IMR-90 (cell line): ENCODE measurements at regions not wholly inside any gene's neighbourhood (a gene's known extent, or its start where the extent isn't known, plus 50 kb on each side); places are given as distances from the start of the nearest gene placed in this dataset.

ENCODE experiments used
- ATAC-seq: fragments of 200-7000 bp; cut with Tn5 transposase; 2 replicates; pipeline ENCODE4 v1.9.1; 2020; ENCODE audit warnings: low read depth, mild to moderate bottlenecking, moderate library complexity
- BruUV-seq: library from RNA; stranded (reverse); fragments of 400-500 nt; replicated peaks from 2 replicates; lab custom pipeline; 2021; lab: Mats Ljungman, UMichigan
- CTCF ChIA-PET: fragments of 300-600 bp; formaldehyde crosslinking; extraction: SDS; loops from one replicate; lab custom pipeline; 2021; ENCODE audit warnings: antibody characterized with exemption; lab: Yijun Ruan, JAX
- POLR2A ChIA-PET: fragments of 300-600 bp; sonication (Branson Sonifier 250); formaldehyde crosslinking; loops from one replicate; lab custom pipeline; 2022; ENCODE audit warnings: antibody characterized with exemption; ENCODE audit not compliant: unreplicated experiment; lab: Charles Lee
- DNase-seq: peaks from one replicate; pipeline ENCODE4 v3.0.0; 2013
- H2AFZ ChIP-seq: replicated peaks from 2 replicates; pipeline ENCODE3; 2013; ENCODE audit warnings: low read length, mild to moderate bottlenecking; ENCODE audit not compliant: poor library complexity
- H2AK5ac ChIP-seq: 2 replicates; pipeline ENCODE4 v1.6.1; 2013; ENCODE audit warnings: low read depth, low read length, inconsistent platforms
- H2AK9ac ChIP-seq: replicated peaks from 2 replicates; pipeline ENCODE3; 2013; ENCODE audit warnings: mild to moderate bottlenecking, low read depth, low read length, moderate library complexity; ENCODE audit not compliant: poor library complexity
- H2BK120ac ChIP-seq: 2 replicates; pipeline ENCODE4 v1.6.1; 2013; ENCODE audit warnings: low read depth, low read length, inconsistent platforms
- H2BK15ac ChIP-seq: 3 replicates; pipeline ENCODE4 v1.6.1; 2013; ENCODE audit warnings: low read depth, low read length, inconsistent platforms
- H2BK20ac ChIP-seq: 2 replicates; pipeline ENCODE4 v1.6.1; 2013; ENCODE audit warnings: low read depth, mild to moderate bottlenecking, inconsistent platforms, low read length, moderate library complexity
- H2BK5ac ChIP-seq: 2 replicates; pipeline ENCODE4 v1.6.1; 2013; ENCODE audit warnings: mild to moderate bottlenecking, low read depth, low read length, inconsistent platforms; ENCODE audit not compliant: poor library complexity, severe bottlenecking
- H3K14ac ChIP-seq: replicated peaks from 2 replicates; pipeline ENCODE4 v1.6.1; 2013; ENCODE audit warnings: low read depth, low read length, inconsistent platforms
- H3K18ac ChIP-seq: 2 replicates; pipeline ENCODE4 v1.6.1; 2013; ENCODE audit warnings: low read depth, low read length, control low read depth
- H3K23ac ChIP-seq: 2 replicates; pipeline ENCODE4 v1.6.1; 2013; ENCODE audit warnings: low read depth, low read length, inconsistent platforms
- H3K27ac ChIP-seq: 2 replicates; pipeline ENCODE4 v1.5.1; 2013; ENCODE audit warnings: mild to moderate bottlenecking, control low read depth, low read length; ENCODE audit not compliant: insufficient read depth
- H3K27me3 ChIP-seq: 2 replicates; pipeline ENCODE4 v1.6.1; 2013; ENCODE audit warnings: low read length; ENCODE audit not compliant: control insufficient read depth, insufficient read depth
- H3K36me3 ChIP-seq: 2 replicates; pipeline ENCODE4 v1.6.1; 2013; ENCODE audit warnings: low read length, mixed read lengths; ENCODE audit not compliant: control insufficient read depth, insufficient read depth
- H3K4ac ChIP-seq: 2 replicates; pipeline ENCODE4 v1.6.1; 2013; ENCODE audit warnings: low read depth, low read length, inconsistent platforms
- H3K4me1 ChIP-seq: 2 replicates; pipeline ENCODE4 v1.6.1; 2013; ENCODE audit warnings: low read length, mixed read lengths; ENCODE audit not compliant: control insufficient read depth, insufficient read depth
- H3K4me2 ChIP-seq: 2 replicates; pipeline ENCODE4 v1.6.1; 2013; ENCODE audit warnings: low read depth, mild to moderate bottlenecking, control low read depth, low read length, moderate library complexity
- H3K4me3 ChIP-seq: 2 replicates; pipeline ENCODE4 v1.5.1; 2013; ENCODE audit warnings: low read depth, mild to moderate bottlenecking, control low read depth, low read length, moderate library complexity; ENCODE audit not compliant: insufficient read depth
- H3K56ac ChIP-seq: 2 replicates; pipeline ENCODE4 v1.6.1; 2013; ENCODE audit warnings: low read length, inconsistent platforms; ENCODE audit not compliant: insufficient read depth; ENCODE audit errors: extremely low read depth
- H3K79me1 ChIP-seq, 2 experiments: 2 replicates each; pipeline ENCODE4 v1.6.1; 2013; ENCODE audit warnings: low read length in 2 of 2, inconsistent platforms in 1 of 2, low read depth in 1 of 2
- H3K9ac ChIP-seq: 2 replicates; pipeline ENCODE4 v1.6.1; 2013; ENCODE audit warnings: low read depth, low read length, control low read depth
- H3K9me1 ChIP-seq: 2 replicates; pipeline ENCODE4 v1.6.1; 2013; ENCODE audit warnings: low read length, inconsistent platforms; ENCODE audit not compliant: insufficient read depth
- H3K9me3 ChIP-seq: 2 replicates; pipeline ENCODE4 v1.6.1; 2013; ENCODE audit warnings: low read length; ENCODE audit not compliant: control insufficient read depth, insufficient read depth
- H4K20me1 ChIP-seq: 2 replicates; pipeline ENCODE4 v1.6.1; 2013; ENCODE audit warnings: low read length, inconsistent platforms; ENCODE audit not compliant: insufficient read depth
- H4K5ac ChIP-seq: 2 replicates; pipeline ENCODE4 v1.6.1; 2013; ENCODE audit warnings: mild to moderate bottlenecking, low read depth, low read length, control low read depth
- H4K8ac ChIP-seq, 2 experiments: 2 replicates each; pipeline ENCODE4 v1.6.1; 2013; ENCODE audit warnings: low read depth in 2 of 2, low read length in 2 of 2, control low read depth in 1 of 2, inconsistent platforms in 1 of 2
- H4K91ac ChIP-seq: 2 replicates; pipeline ENCODE4 v1.6.1; 2013; ENCODE audit warnings: low read depth, low read length, inconsistent platforms; ENCODE audit not compliant: insufficient read depth
- BHLHE40 ChIP-seq: fragments of 150-350 bp; IDR thresholded peaks from 2 replicates; pipeline ENCODE4 v1.6.1; 2016; ENCODE audit warnings: mild to moderate bottlenecking, low read depth, low read length
- CHD1 ChIP-seq: IDR thresholded peaks from 2 replicates; pipeline ENCODE4 v1.6.1; 2012; ENCODE audit warnings: low read depth, low read length, improper control_type of control experiment
- FOS ChIP-seq: fragments of 150-350 bp; IDR thresholded peaks from 2 replicates; pipeline ENCODE4 v1.6.1; 2016; ENCODE audit warnings: low read depth, low read length
- MAFK ChIP-seq: IDR thresholded peaks from 2 replicates; pipeline ENCODE4 v1.6.1; 2012; ENCODE audit warnings: low read depth, low read length, improper control_type of control experiment
- MAZ ChIP-seq: IDR thresholded peaks from 2 replicates; pipeline ENCODE4 v1.6.1; 2012; ENCODE audit warnings: low read depth, mild to moderate bottlenecking, low read length, improper control_type of control experiment, moderate library complexity, borderline replicate concordance
- MXI1 ChIP-seq: IDR thresholded peaks from 2 replicates; pipeline ENCODE4 v1.6.1; 2012; ENCODE audit warnings: low read depth, mild to moderate bottlenecking, low read length, moderate library complexity, borderline replicate concordance
- NFE2L2 ChIP-seq: fragments of 150-350 bp; IDR thresholded peaks from 2 replicates; pipeline ENCODE4 v1.6.1; 2016; ENCODE audit warnings: low read depth, mild to moderate bottlenecking, low read length
- POLR2A ChIP-seq: IDR thresholded peaks from 2 replicates; pipeline ENCODE4 v1.6.1; 2012; ENCODE audit warnings: mild to moderate bottlenecking, low read depth, low read length
- RCOR1 ChIP-seq: IDR thresholded peaks from 2 replicates; pipeline ENCODE4 v1.6.1; 2012; ENCODE audit warnings: mild to moderate bottlenecking, low read length, improper control_type of control experiment; ENCODE audit not compliant: insufficient replicate concordance
- RFX5 ChIP-seq: IDR thresholded peaks from 2 replicates; pipeline ENCODE4 v1.8.0; 2012; ENCODE audit warnings: low read depth, mild to moderate bottlenecking, low read length, moderate library complexity
- SMC3 ChIP-seq: fragments of 150-350 bp; IDR thresholded peaks from 2 replicates; pipeline ENCODE4 v1.6.1; 2016; ENCODE audit warnings: low read depth, mild to moderate bottlenecking, antibody characterized with exemption, low read length, moderate library complexity
- USF2 ChIP-seq: fragments of 150-350 bp; IDR thresholded peaks from 2 replicates; pipeline ENCODE4 v1.6.1; 2017; ENCODE audit warnings: mild to moderate bottlenecking, antibody characterized with exemption, low read length, low read depth
- WGBS, 2 experiments: methylation state at CpG; one replicate each; pipeline versions ENCODE4 v1.1.5 to v1.1.7; 2013; ENCODE audit warnings: missing lambda C conversion rate in 2 of 2; ENCODE audit not compliant: insufficient read length in 1 of 2; ENCODE audit errors: extremely low coverage in 2 of 2; 5-methylcytosine and 5-hydroxymethylcytosine counted together
- dilution Hi-C: fragments of 300-500 bp; cut with HindIII; formaldehyde crosslinking; loops from one replicate; pipeline ENCODE4 v1.14.3; 2018; ENCODE audit warnings: low sequenced_read_pairs; ENCODE audit not compliant: unreplicated experiment
- in situ Hi-C: fragments of 300-500 bp; cut with MboI; formaldehyde crosslinking; loops from 3 replicates; pipeline ENCODE4 v1.14.3; 2019; ENCODE audit warnings: low sequenced_read_pairs, inconsistent platforms, mixed read lengths
- intact Hi-C: fragments of 100-400 bp; cut with micrococcal nuclease; formaldehyde crosslinking; loops from 2 replicates; pipeline ENCODE4 v1.10.0; 2022
- TF ChIP-seq, protein P1 (sequence below): fragments of 150-350 bp; IDR thresholded peaks from 2 replicates; pipeline ENCODE4 v1.6.1; 2016; ENCODE audit warnings: low read depth, mild to moderate bottlenecking, low read length, moderate library complexity, borderline replicate concordance
- TF ChIP-seq, protein P2 (sequence below): conservative IDR thresholded peaks from 2 replicates; pipeline ENCODE4 v1.5.1; 2012; ENCODE audit warnings: mild to moderate bottlenecking, low read depth, low read length, improper control_type of control experiment

GRCh38 chr2:12316476-12316875, 400.3 kb upstream of the TRIB2 start:
- Histone ChIP-seq H4K91ac (no peak overlapping the region), H3K23ac (no peak overlapping the region), H3K4me2 (no peak overlapping the region), H3K9me3 (no peaks in the 10 kb centered on the region), H3K9ac (no peak overlapping the region), H3K4me3 (no peak overlapping the region), H3K36me3 (no peaks in the 10 kb centered on the region), H3K27ac (no peak overlapping the region), H3K4ac (no peak overlapping the region), H2AK9ac (no peak overlapping the region), H3K9me1 (peaks cover 12% of the 10 kb centered on the region), H4K20me1 (0 out of 2 replicates have a peak, but pooled peaks cover 3% of the 10 kb centered on the region), H2AFZ (no peak overlapping the region), H3K56ac (no peak overlapping the region), H3K27me3 (no peaks in the 10 kb centered on the region), H2BK5ac (no peak overlapping the region), H3K18ac (no peak overlapping the region), H3K14ac (no peak overlapping the region), H4K5ac (no peak overlapping the region), H2BK120ac (no peak overlapping the region), H3K79me1 (no peaks in the 10 kb centered on the region), H4K8ac (no peak overlapping the region), H2BK15ac (no peak overlapping the region), H2AK5ac (peak overlapping the region; percentile 17; the same call in 1 of the 2 replicates), H2BK20ac (no peak overlapping the region), H3K4me1 (peaks cover 15% of the 10 kb centered on the region)
- no peak for ATAC-seq
- in situ Hi-C loops: no loop called here
- dilution Hi-C loops: no loop called here
- BruUV-seq: no TSS peak
- ChIA-PET POLR2A (no interaction called here), CTCF (no interaction called here)
- intact Hi-C loops: no loop called here
- no peak for DNase-seq
- no peak for TF ChIP-seq MAFK
- no peak for TF ChIP-seq RCOR1
- no peak for TF ChIP-seq MAZ
- TF ChIP-seq BHLHE40: no peak
- no peak for TF ChIP-seq USF2
- TF ChIP-seq, protein P1, sequence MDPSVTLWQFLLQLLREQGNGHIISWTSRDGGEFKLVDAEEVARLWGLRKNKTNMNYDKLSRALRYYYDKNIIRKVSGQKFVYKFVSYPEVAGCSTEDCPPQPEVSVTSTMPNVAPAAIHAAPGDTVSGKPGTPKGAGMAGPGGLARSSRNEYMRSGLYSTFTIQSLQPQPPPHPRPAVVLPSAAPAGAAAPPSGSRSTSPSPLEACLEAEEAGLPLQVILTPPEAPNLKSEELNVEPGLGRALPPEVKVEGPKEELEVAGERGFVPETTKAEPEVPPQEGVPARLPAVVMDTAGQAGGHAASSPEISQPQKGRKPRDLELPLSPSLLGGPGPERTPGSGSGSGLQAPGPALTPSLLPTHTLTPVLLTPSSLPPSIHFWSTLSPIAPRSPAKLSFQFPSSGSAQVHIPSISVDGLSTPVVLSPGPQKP: no peak
- TF ChIP-seq CHD1: no peak
- TF ChIP-seq RFX5: no peak
- TF ChIP-seq MXI1: no peak
- no peak for TF ChIP-seq SMC3
- TF ChIP-seq, protein P2, sequence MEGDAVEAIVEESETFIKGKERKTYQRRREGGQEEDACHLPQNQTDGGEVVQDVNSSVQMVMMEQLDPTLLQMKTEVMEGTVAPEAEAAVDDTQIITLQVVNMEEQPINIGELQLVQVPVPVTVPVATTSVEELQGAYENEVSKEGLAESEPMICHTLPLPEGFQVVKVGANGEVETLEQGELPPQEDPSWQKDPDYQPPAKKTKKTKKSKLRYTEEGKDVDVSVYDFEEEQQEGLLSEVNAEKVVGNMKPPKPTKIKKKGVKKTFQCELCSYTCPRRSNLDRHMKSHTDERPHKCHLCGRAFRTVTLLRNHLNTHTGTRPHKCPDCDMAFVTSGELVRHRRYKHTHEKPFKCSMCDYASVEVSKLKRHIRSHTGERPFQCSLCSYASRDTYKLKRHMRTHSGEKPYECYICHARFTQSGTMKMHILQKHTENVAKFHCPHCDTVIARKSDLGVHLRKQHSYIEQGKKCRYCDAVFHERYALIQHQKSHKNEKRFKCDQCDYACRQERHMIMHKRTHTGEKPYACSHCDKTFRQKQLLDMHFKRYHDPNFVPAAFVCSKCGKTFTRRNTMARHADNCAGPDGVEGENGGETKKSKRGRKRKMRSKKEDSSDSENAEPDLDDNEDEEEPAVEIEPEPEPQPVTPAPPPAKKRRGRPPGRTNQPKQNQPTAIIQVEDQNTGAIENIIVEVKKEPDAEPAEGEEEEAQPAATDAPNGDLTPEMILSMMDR: no peak
- no peak for TF ChIP-seq NFE2L2
- TF ChIP-seq FOS: no peak
- no peak for TF ChIP-seq POLR2A
- WGBS, 2 experiments: no CpG with 5 or more reads among the region's 3 CpGs
